Astrocyte (in vitro differentiated cells and primary cell): ENCODE measurements at regions not wholly inside any gene's neighbourhood (a gene's known extent, or its start where the extent isn't known, plus 50 kb on each side); places are given as distances from the start of the nearest gene placed in this dataset.

Experiments
- DNase-seq: peaks from one replicate; pipeline ENCODE4 v3.0.0-alpha.2; 2010; ENCODE audit warnings: low read depth
- FAIRE-seq: peaks from 2 replicates; lab custom pipeline; 2011; peaks lifted over from hg19 to GRCh38; lab: Jason Lieb, UNC
- H2AFZ ChIP-seq: 2 replicates; pipeline ENCODE4 v1.6.0; 2012; ENCODE audit warnings: low read depth, low read length, inconsistent platforms
- H3K27ac ChIP-seq: 2 replicates; pipeline ENCODE4 v1.5.1; 2011; ENCODE audit warnings: low read depth, low read length, inconsistent platforms
- H3K27me3 ChIP-seq: 2 replicates; pipeline ENCODE4 v1.6.0; 2011; ENCODE audit warnings: low read length, inconsistent platforms; ENCODE audit not compliant: insufficient read depth
- H3K36me3 ChIP-seq: 2 replicates; pipeline ENCODE4 v1.5.1; 2011; ENCODE audit warnings: low read length, inconsistent platforms; ENCODE audit not compliant: insufficient read depth
- H3K4me1 ChIP-seq: 2 replicates; pipeline ENCODE4 v1.5.1; 2011; ENCODE audit warnings: low read length, inconsistent platforms; ENCODE audit not compliant: insufficient read depth
- H3K4me2 ChIP-seq: 2 replicates; pipeline ENCODE4 v1.6.0; 2012; ENCODE audit warnings: low read length, inconsistent platforms
- H3K4me3 ChIP-seq: 2 replicates; pipeline ENCODE4 v1.5.1; 2011; ENCODE audit warnings: low read depth, mild to moderate bottlenecking, low read length, inconsistent platforms; ENCODE audit not compliant: insufficient read depth
- H3K79me2 ChIP-seq: 2 replicates; pipeline ENCODE4 v1.6.0; 2012; ENCODE audit warnings: mild to moderate bottlenecking, low read length, inconsistent platforms; ENCODE audit not compliant: insufficient read depth
- H3K9ac ChIP-seq: 2 replicates; pipeline ENCODE4 v1.6.0; 2012; ENCODE audit warnings: mild to moderate bottlenecking, low read length, inconsistent platforms
- H3K9me3 ChIP-seq: 2 replicates; pipeline ENCODE4 v1.5.1; 2012; ENCODE audit warnings: low read depth, mild to moderate bottlenecking, low read length, inconsistent platforms; ENCODE audit not compliant: insufficient read depth
- H4K20me1 ChIP-seq: 2 replicates; pipeline ENCODE4 v1.6.0; 2012; ENCODE audit warnings: low read length, inconsistent platforms; ENCODE audit not compliant: insufficient read depth
- H3K27ac Mint-ChIP-seq: one replicate; pipeline ENCODE4 v1.8.0; 2021; ENCODE audit warnings: mild to moderate bottlenecking, mixed read lengths; ENCODE audit not compliant: unreplicated experiment
- H3K27me3 Mint-ChIP-seq: one replicate; pipeline ENCODE4 v1.8.0; 2021; ENCODE audit warnings: low read depth, mixed read lengths; ENCODE audit not compliant: unreplicated experiment
- H3K36me3 Mint-ChIP-seq: one replicate; pipeline ENCODE4 v1.8.0; 2021; ENCODE audit warnings: low read depth, mixed read lengths; ENCODE audit not compliant: unreplicated experiment
- H3K4me1 Mint-ChIP-seq: one replicate; pipeline ENCODE4 v1.8.0; 2021; ENCODE audit warnings: low read depth, mixed read lengths; ENCODE audit not compliant: unreplicated experiment
- H3K4me3 Mint-ChIP-seq: one replicate; pipeline ENCODE4 v1.8.0; 2021; ENCODE audit warnings: mild to moderate bottlenecking, moderate library complexity, mixed read lengths; ENCODE audit not compliant: unreplicated experiment
- H3K9me3 Mint-ChIP-seq: one replicate; pipeline ENCODE4 v1.8.0; 2021; ENCODE audit warnings: mild to moderate bottlenecking, mixed read lengths; ENCODE audit not compliant: unreplicated experiment
- CTCF ChIP-seq: IDR thresholded peaks from 2 replicates; pipeline ENCODE4 v1.5.1; 2011; ENCODE audit warnings: low read depth, mild to moderate bottlenecking, inconsistent platforms, low read length, moderate library complexity; ENCODE audit not compliant: insufficient read depth
- EZH2 ChIP-seq: IDR thresholded peaks from 2 replicates; pipeline ENCODE4 v1.6.1; 2012; ENCODE audit warnings: mild to moderate bottlenecking, low read length, inconsistent platforms; ENCODE audit not compliant: insufficient read depth

GRCh38 chr4:117626664-117627063 lies 407.6 kb upstream of the NDST3 start:
- H4K20me1 ChIP-seq: no peaks in the 10 kb centered on the region
- H3K36me3 ChIP-seq: no peaks in the 10 kb centered on the region
- Mint-ChIP-seq H3K4me1 (peaks cover 10% of the 10 kb centered on the region), H3K9me3 (no peaks in the 10 kb centered on the region), H3K27ac (no peak overlapping the region), H3K4me3 (no peak overlapping the region), H3K27me3 (no peaks in the 10 kb centered on the region), H3K36me3 (no peaks in the 10 kb centered on the region)
- no peaks in the 10 kb centered on the region for H3K79me2 ChIP-seq
- DNase-seq (no peak), FAIRE-seq (no peak)
- no peak overlapping the region for H3K9ac ChIP-seq
- TF ChIP-seq CTCF: no peak
- TF ChIP-seq EZH2: no peak
- no peak overlapping the region for H2AFZ ChIP-seq
- H3K4me1 ChIP-seq: no peaks in the 10 kb centered on the region
- H3K27ac ChIP-seq: no peak overlapping the region
- no peaks in the 10 kb centered on the region for H3K9me3 ChIP-seq
- no peak overlapping the region for H3K4me3 ChIP-seq
- no peaks in the 10 kb centered on the region for H3K27me3 ChIP-seq
- no peak overlapping the region for H3K4me2 ChIP-seq

GRCh38 chr4:117634716-117635115 lies 399.6 kb upstream of the NDST3 start:
- Histone ChIP-seq H3K27ac (no peak overlapping the region), H3K9ac (no peak overlapping the region), H3K79me2 (no peaks in the 10 kb centered on the region), H4K20me1 (no peaks in the 10 kb centered on the region), H3K36me3 (no peaks in the 10 kb centered on the region), H3K27me3 (no peaks in the 10 kb centered on the region), H2AFZ (no peak overlapping the region), H3K4me2 (no peak overlapping the region), H3K9me3 (no peaks in the 10 kb centered on the region), H3K4me1 (no peaks in the 10 kb centered on the region), H3K4me3 (no peak overlapping the region)
- Mint-ChIP-seq H3K4me3 (no peak overlapping the region), H3K36me3 (no peaks in the 10 kb centered on the region), H3K27me3 (no peaks in the 10 kb centered on the region), H3K4me1 (no peaks in the 10 kb centered on the region), H3K27ac (no peak overlapping the region), H3K9me3 (no peaks in the 10 kb centered on the region)
- FAIRE-seq (no peak), DNase-seq (no peak)
- no peak for TF ChIP-seq CTCF
- no peak for TF ChIP-seq EZH2

- H3K4me2 ChIP-seq: no peak overlapping the region
- no peak overlapping the region for H2AFZ ChIP-seq
- Mint-ChIP-seq H3K36me3 (no peaks in the 10 kb centered on the region), H3K4me3 (no peak overlapping the region), H3K9me3 (no peaks in the 10 kb centered on the region), H3K27me3 (no peaks in the 10 kb centered on the region), H3K27ac (no peak overlapping the region), H3K4me1 (no peaks in the 10 kb centered on the region)
- no peak for FAIRE-seq
- H3K79me2 ChIP-seq: no peaks in the 10 kb centered on the region
- TF ChIP-seq EZH2 (no peak), CTCF (no peak)
- DNase-seq: no peak
- no peaks in the 10 kb centered on the region for H3K9me3 ChIP-seq
- H3K36me3 ChIP-seq: no peaks in the 10 kb centered on the region
- H3K4me3 ChIP-seq: no peak overlapping the region
- no peaks in the 10 kb centered on the region for H3K27me3 ChIP-seq
- no peak overlapping the region for H3K27ac ChIP-seq
- no peak overlapping the region for H3K9ac ChIP-seq
- H3K4me1 ChIP-seq: no peaks in the 10 kb centered on the region
- no peaks in the 10 kb centered on the region for H4K20me1 ChIP-seq
These were observed 396.9 kb upstream of the NDST3 start for GRCh38 chr4:117637347-117637746.
